ENCODE measurements at regions not wholly inside any gene's neighbourhood (a gene's known extent, or its start where the extent isn't known, plus 50 kb on each side); places are given as distances from the start of the nearest gene placed in this dataset.

- TF ChIP-seq ZBTB40 (IDR thresholded peaks at IDR 0.05), result peak; percentile 45; the same call in 1 of the 2 replicates
- TF ChIP-seq ZBTB40 (CRISPR knock-in tag; IDR thresholded peaks at IDR 0.05), result no peak; the same call in 1 of the 2 replicates
- no peak for TF ChIP-seq MXD4 (CRISPR knock-in tag; IDR thresholded peaks at IDR 0.05)
- no peak for TF ChIP-seq ZFP62 (CRISPR knock-in tag; IDR thresholded peaks at IDR 0.05)
- no peak for TF ChIP-seq FOXO4 (CRISPR knock-in tag; conservative IDR thresholded peaks at IDR 0.05)
- TF ChIP-seq ZC3H4 (CRISPR knock-in tag; IDR thresholded peaks at IDR 0.05; ENCODE audit: borderline replicate concordance), result no peak
- no peak for TF ChIP-seq POGZ (CRISPR knock-in tag; IDR thresholded peaks at IDR 0.05)
- no peak for TF ChIP-seq FOXP4 (CRISPR knock-in tag; IDR thresholded peaks at IDR 0.05)
- no peak for TF ChIP-seq ZNF770 (CRISPR knock-in tag; IDR thresholded peaks at IDR 0.05)
- TF ChIP-seq SRY (CRISPR knock-in tag; IDR thresholded peaks at IDR 0.05), result no peak
- peak; percentile 45; the same call in 1 of the 2 replicates for TF ChIP-seq FOXJ3 (CRISPR knock-in tag; IDR thresholded peaks at IDR 0.05; ENCODE audit: borderline replicate concordance)
- no peak for TF ChIP-seq ZNF777 (CRISPR knock-in tag; IDR thresholded peaks at IDR 0.05)
- TF ChIP-seq KLF11 (CRISPR knock-in tag; IDR thresholded peaks at IDR 0.05), result no peak
- TF ChIP-seq ZNF263 (CRISPR knock-in tag; IDR thresholded peaks at IDR 0.05), result no peak
Measured at GRCh38 chr2:226059961-226060627, 660.6 kb downstream of the NYAP2 start (continued).
